WI38 (cell line): ENCODE measurements at regions not wholly inside any gene's neighbourhood (a gene's known extent, or its start where the extent isn't known, plus 50 kb on each side); places are given as distances from the start of the nearest gene placed in this dataset.

ENCODE experiments used
- H3K4me3 ChIP-seq: 2 replicates; pipeline ENCODE4 v1.5.1; 2011; ENCODE audit warnings: low read depth, mild to moderate bottlenecking, control low read depth, low read length
- TF ChIP-seq, protein P1 (sequence below): IDR thresholded peaks from 2 replicates; pipeline ENCODE4 v1.5.1; 2012; ENCODE audit warnings: low read depth, mild to moderate bottlenecking, control low read depth, low read length

DNA sequence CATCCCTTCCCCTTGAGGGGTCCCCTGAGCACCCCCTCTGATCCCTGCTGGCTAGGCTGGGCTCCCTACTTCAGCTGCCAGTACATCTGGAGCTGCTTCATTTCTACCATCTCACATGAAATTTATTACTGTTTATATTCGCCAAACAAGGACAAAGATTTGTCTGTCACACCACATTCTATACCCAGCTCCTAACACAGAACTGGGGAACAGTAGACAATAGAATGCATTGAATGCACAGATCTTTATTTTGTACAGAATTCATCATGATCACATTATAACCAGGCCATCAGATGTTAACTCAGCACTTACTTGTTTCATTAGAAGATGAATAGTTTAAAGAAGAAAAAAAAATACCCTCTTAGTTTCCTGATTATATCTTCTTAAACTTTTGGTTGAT is 159.4 kb downstream of the KLF5 start:
- TF ChIP-seq, protein P1, sequence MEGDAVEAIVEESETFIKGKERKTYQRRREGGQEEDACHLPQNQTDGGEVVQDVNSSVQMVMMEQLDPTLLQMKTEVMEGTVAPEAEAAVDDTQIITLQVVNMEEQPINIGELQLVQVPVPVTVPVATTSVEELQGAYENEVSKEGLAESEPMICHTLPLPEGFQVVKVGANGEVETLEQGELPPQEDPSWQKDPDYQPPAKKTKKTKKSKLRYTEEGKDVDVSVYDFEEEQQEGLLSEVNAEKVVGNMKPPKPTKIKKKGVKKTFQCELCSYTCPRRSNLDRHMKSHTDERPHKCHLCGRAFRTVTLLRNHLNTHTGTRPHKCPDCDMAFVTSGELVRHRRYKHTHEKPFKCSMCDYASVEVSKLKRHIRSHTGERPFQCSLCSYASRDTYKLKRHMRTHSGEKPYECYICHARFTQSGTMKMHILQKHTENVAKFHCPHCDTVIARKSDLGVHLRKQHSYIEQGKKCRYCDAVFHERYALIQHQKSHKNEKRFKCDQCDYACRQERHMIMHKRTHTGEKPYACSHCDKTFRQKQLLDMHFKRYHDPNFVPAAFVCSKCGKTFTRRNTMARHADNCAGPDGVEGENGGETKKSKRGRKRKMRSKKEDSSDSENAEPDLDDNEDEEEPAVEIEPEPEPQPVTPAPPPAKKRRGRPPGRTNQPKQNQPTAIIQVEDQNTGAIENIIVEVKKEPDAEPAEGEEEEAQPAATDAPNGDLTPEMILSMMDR: no peak
- no peak overlapping the region for H3K4me3 ChIP-seq

DNA sequence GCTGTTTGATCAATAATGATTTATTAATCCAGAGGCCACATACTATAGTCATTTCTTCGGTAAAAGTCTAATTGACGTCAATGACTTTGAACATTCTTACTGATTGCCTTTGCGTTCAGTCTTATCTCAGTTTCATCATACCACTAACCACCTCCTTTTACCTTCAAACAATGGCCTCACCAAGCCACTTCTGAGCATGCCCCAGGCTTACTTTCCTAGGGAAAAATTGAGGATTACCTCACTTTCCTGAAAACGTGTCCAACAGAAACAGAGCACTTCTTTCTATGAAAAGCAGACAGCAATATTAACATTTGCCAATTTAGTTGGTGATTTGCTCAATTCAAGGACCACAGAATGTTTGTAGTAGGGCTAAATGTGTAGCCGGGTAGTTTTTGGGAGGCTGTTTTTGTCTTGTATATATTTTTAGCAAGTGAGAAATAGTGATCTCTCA is 157.6 kb downstream of the KLF5 start:
- TF ChIP-seq, protein P1: no peak
- no peak overlapping the region for H3K4me3 ChIP-seq

DNA sequence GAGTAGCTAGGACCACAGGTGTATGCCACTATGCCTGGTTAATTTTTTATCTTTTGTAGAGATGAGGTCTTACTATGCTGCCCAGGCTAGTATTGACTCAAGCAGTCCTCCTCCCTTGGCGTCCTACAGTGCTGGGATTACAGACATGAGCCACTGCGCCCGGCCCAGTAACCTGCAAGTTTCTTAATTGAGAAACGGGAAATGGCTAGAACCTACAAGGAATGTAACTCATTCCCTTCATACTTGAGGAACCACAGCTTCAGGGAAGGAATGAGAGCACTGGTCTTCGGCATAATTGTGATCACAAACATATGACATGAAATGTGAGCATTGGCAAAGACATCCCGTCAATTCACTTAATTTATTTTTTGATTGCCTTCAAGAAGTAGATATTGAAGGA is 157.0 kb downstream of the KLF5 start:
- TF ChIP-seq, protein P1: no peak
- no peak overlapping the region for H3K4me3 ChIP-seq

DNA sequence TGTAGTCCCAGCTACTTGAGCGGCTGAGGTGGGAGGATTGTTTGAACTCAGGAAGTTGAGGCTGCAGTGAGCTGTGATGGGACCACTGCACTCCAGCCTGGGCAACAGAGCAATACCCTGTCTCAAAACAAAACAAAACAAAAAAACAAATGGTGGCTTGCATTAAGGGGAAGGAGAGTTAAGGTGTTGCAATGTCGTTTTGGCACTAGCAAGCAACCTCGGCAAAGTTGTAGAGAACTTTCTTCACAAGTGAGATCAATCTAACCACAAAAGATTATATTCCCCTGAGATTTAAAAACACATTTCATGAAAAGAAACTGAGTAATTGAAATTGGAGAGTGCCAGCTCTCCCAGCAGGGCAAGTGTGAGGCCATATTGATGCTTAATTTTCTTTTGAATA is 153.7 kb downstream of the KLF5 start:
- TF ChIP-seq, protein P1: no peak
- H3K4me3 ChIP-seq: no peak overlapping the region

DNA sequence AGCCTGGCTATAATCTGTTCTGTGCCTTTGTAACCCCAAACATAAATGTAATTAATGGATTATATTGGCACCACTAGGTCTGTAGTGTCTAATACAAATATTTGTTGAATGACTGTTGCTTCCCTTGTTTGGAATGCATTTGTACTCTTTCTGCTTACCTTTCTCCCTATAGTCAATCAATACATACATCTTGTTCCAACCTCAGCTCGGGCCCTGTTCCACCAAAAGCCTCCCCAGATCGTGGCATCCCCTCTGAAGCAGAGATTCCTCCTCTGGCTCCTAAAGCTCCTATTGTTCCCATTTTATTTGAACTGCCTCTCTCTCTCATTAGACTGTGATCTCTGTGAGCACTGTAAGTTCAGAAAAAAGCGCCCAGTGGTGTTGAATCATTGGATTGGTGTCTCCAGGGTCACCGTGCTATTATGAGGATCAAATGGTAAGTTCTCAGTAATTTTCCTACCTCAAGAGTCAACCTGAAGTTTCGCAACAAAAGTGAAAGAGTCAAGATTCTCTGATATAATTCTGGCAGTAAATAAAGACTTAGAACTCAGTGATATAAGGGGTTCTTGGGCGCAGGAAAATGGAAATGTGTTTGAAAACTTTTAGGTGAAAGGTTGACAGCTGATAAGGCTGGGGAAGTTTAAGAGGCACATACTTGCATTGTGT is 151.5 kb downstream of the KLF5 start:
- TF ChIP-seq, protein P1: no peak
- no peak overlapping the region for H3K4me3 ChIP-seq

DNA sequence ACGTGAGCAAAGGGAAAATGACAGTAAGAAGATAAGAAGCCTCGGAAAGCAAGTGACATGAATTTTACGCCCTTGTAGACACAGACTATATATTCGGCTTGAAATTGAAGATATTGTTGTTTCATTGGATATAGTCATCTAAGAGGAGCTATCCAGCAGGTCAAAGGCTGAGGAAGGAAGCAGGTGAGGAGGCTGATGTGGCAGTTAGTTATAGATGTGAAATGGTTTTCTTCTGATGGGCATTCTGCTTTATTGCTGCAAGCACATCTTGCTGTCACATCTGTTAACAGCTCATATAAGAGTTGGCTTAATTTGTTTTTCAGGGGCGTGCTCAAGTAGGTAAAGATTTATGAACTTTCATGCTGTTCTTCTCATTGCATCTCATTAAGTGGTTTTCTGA is 146.1 kb downstream of the KLF5 start:
- TF ChIP-seq, protein P1: no peak
- H3K4me3 ChIP-seq: no peak overlapping the region

DNA sequence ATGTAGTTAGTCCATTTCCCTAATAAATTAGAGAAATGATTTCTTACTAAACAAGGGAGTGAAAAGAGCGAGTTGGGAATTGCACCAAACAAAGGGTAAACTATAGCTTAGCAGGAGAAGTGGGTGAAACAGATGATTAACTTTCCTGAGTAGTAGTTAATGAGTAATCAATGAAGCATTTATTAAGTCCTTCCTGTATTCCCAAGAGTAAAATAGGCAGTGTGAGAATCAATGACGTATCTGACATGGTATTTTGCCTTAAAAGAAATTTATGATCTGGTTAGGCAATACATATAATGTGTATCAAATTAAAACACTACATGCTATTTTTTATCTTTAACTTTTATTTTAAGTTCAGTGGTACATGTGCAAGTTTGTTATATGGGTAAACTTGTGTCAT is 142.8 kb downstream of the KLF5 start:
- TF ChIP-seq, protein P1: no peak
- H3K4me3 ChIP-seq: no peak overlapping the region
